ENCODE measurements at regions not wholly inside any gene's neighbourhood (a gene's known extent, or its start where the extent isn't known, plus 50 kb on each side); places are given as distances from the start of the nearest gene placed in this dataset.

- TF ChIP-seq ELK1 (IDR thresholded peaks at IDR 0.05; ENCODE audit: low read depth, low read length), result no peak
- TF ChIP-seq PHF8 (IDR thresholded peaks at IDR 0.05; ENCODE audit: borderline replicate concordance, low read depth), result no peak
- TF ChIP-seq CTCF (IDR thresholded peaks at IDR 0.05), result no peak
- no peak for TF ChIP-seq RARB (CRISPR knock-in tag; IDR thresholded peaks at IDR 0.05)
- no peak for TF ChIP-seq SREBF2 (IDR thresholded peaks at IDR 0.05)
- TF ChIP-seq REST (IDR thresholded peaks at IDR 0.05), result no peak
Observed at GRCh38 chr4:135250040-135250439, 1048.5 kb upstream of the PABPC4L start.

All from A549 (cell line).